ENCODE measurements at regions not wholly inside any gene's neighbourhood (a gene's known extent, or its start where the extent isn't known, plus 50 kb on each side); places are given as distances from the start of the nearest gene placed in this dataset.

DNA sequence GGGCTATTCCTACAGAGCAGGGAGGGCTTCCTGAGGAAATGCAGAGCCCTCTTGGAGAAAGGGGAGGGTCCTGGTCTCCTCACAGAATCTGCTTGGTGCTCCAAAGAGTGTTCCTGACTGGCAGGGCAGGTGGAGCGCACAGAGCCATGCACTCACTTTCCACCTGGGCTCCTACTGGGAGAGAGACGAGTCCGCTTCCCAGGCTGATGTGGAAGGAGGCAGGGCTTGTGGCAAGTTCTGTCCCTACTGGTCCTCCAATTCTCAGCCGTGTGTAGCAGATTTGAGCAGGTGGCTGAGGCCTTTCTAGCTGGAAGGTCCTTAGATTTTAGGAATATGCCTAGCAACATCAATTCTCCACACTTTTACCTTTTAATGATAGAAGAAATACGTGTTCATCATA, 111.5 kb upstream of the MKI67 start:
- TF ChIP-seq EZH2phosphoT487 (IDR thresholded peaks at IDR 0.05; ENCODE audit: low read depth), result no peak
- TF ChIP-seq, protein P1, sequence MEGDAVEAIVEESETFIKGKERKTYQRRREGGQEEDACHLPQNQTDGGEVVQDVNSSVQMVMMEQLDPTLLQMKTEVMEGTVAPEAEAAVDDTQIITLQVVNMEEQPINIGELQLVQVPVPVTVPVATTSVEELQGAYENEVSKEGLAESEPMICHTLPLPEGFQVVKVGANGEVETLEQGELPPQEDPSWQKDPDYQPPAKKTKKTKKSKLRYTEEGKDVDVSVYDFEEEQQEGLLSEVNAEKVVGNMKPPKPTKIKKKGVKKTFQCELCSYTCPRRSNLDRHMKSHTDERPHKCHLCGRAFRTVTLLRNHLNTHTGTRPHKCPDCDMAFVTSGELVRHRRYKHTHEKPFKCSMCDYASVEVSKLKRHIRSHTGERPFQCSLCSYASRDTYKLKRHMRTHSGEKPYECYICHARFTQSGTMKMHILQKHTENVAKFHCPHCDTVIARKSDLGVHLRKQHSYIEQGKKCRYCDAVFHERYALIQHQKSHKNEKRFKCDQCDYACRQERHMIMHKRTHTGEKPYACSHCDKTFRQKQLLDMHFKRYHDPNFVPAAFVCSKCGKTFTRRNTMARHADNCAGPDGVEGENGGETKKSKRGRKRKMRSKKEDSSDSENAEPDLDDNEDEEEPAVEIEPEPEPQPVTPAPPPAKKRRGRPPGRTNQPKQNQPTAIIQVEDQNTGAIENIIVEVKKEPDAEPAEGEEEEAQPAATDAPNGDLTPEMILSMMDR (IDR thresholded peaks at IDR 0.05; ENCODE audit: low read depth, low read length), result no peak
- Histone ChIP-seq H3K27me3 (ENCODE audit: low read depth, low read length) (no peaks in the 10 kb centered on the region), H3K9me3 (ENCODE audit: insufficient read depth, low read length) (no peaks in the 10 kb centered on the region), H3K4me1 (ENCODE audit: low read length) (no peaks in the 10 kb centered on the region), H3K4me3 (ENCODE audit: low read length) (no peak overlapping the region), H2AFZ (ENCODE audit: low read depth, low read length) (no peak overlapping the region), H3K27ac (ENCODE audit: low read length) (no peak overlapping the region), H3K36me3 (replicated peaks; ENCODE audit: low read depth, low read length) (no peaks in the 10 kb centered on the region), H3K9ac (ENCODE audit: low read length) (no peak overlapping the region), H3K79me2 (ENCODE audit: low read length) (no peaks in the 10 kb centered on the region), H3K4me2 (ENCODE audit: low read length) (no peak overlapping the region), H4K20me1 (ENCODE audit: insufficient read depth, low read length) (no peaks in the 10 kb centered on the region)

- H3K4me1 ChIP-seq (ENCODE audit: low read length), result no peaks in the 10 kb centered on the region
- no peak overlapping the region for H3K27ac ChIP-seq (ENCODE audit: low read length)
- no peaks in the 10 kb centered on the region for H3K9me3 ChIP-seq (ENCODE audit: insufficient read depth, low read length)
- no peak overlapping the region for H3K4me3 ChIP-seq (ENCODE audit: low read length)
- no peak overlapping the region for H2AFZ ChIP-seq (ENCODE audit: low read depth, low read length)
- no peak overlapping the region for H3K9ac ChIP-seq (ENCODE audit: low read length)
- H3K79me2 ChIP-seq (ENCODE audit: low read length), result no peaks in the 10 kb centered on the region
- H3K27me3 ChIP-seq (ENCODE audit: low read depth, low read length), result no peaks in the 10 kb centered on the region
- no peak overlapping the region for H3K4me2 ChIP-seq (ENCODE audit: low read length)
- H4K20me1 ChIP-seq (ENCODE audit: insufficient read depth, low read length), result no peaks in the 10 kb centered on the region
- TF ChIP-seq EZH2phosphoT487 (IDR thresholded peaks at IDR 0.05; ENCODE audit: low read depth), result no peak
- TF ChIP-seq, protein P1 (IDR thresholded peaks at IDR 0.05; ENCODE audit: low read depth, low read length), result no peak
- H3K36me3 ChIP-seq (replicated peaks; ENCODE audit: low read depth, low read length), result no peaks in the 10 kb centered on the region
These were observed 114.8 kb upstream of the MKI67 start for GRCh38 chr10:128241023-128241422.

- Histone ChIP-seq H3K79me2 (ENCODE audit: low read length) (no peaks in the 10 kb centered on the region), H3K4me1 (ENCODE audit: low read length) (no peaks in the 10 kb centered on the region), H4K20me1 (ENCODE audit: insufficient read depth, low read length) (no peaks in the 10 kb centered on the region), H2AFZ (ENCODE audit: low read depth, low read length) (no peak overlapping the region), H3K9me3 (ENCODE audit: insufficient read depth, low read length) (no peaks in the 10 kb centered on the region), H3K36me3 (replicated peaks; ENCODE audit: low read depth, low read length) (no peaks in the 10 kb centered on the region), H3K4me2 (ENCODE audit: low read length) (no peak overlapping the region), H3K4me3 (ENCODE audit: low read length) (no peak overlapping the region), H3K27me3 (ENCODE audit: low read depth, low read length) (no peaks in the 10 kb centered on the region; the same call in none of the 2 replicates), H3K9ac (ENCODE audit: low read length) (no peak overlapping the region), H3K27ac (ENCODE audit: low read length) (no peak overlapping the region)
- TF ChIP-seq EZH2phosphoT487 (IDR thresholded peaks at IDR 0.05; ENCODE audit: low read depth), result no peak
- TF ChIP-seq, protein P1 (IDR thresholded peaks at IDR 0.05; ENCODE audit: low read depth, low read length), result no peak
These were observed 116.4 kb upstream of the MKI67 start for GRCh38 chr10:128242641-128243040.

DNA sequence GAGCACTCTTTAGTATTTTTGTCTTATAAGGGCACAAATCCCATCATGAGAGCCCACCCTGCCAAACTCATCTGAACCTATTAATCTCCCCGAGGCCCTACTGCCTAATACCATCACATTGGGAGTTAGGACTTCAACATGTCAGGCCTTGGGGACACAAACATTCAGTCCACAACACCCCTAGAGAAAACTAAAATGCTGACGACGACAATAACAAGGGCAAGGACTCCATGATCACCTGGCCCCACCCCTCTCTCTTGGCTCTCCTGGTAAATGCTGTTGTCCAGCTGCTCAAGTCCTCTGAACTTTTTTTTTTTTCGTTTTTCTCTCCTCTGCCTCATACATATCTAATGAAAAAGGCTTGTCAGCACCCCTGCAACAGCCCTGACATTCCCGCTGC, 118.8 kb upstream of the MKI67 start:
- no peaks in the 10 kb centered on the region; the same call in none of the 2 replicates for H3K27me3 ChIP-seq (ENCODE audit: low read depth, low read length)
- no peak overlapping the region for H3K4me3 ChIP-seq (ENCODE audit: low read length)
- no peaks in the 10 kb centered on the region for H3K36me3 ChIP-seq (replicated peaks; ENCODE audit: low read depth, low read length)
- H3K9me3 ChIP-seq (ENCODE audit: insufficient read depth, low read length), result no peaks in the 10 kb centered on the region
- H2AFZ ChIP-seq (ENCODE audit: low read depth, low read length), result no peak overlapping the region
- no peak overlapping the region for H3K27ac ChIP-seq (ENCODE audit: low read length)
- H4K20me1 ChIP-seq (ENCODE audit: insufficient read depth, low read length), result no peaks in the 10 kb centered on the region
- TF ChIP-seq, protein P1 (IDR thresholded peaks at IDR 0.05; ENCODE audit: low read depth, low read length), result no peak
- TF ChIP-seq EZH2phosphoT487 (IDR thresholded peaks at IDR 0.05; ENCODE audit: low read depth), result no peak
- no peak overlapping the region for H3K9ac ChIP-seq (ENCODE audit: low read length)
- H3K4me2 ChIP-seq (ENCODE audit: low read length), result no peak overlapping the region
- H3K79me2 ChIP-seq (ENCODE audit: low read length), result no peaks in the 10 kb centered on the region
- H3K4me1 ChIP-seq (ENCODE audit: low read length), result no peaks in the 10 kb centered on the region

Measured in OCI-LY3 (cell line).